OCI-LY3 (cell line): ENCODE measurements at regions not wholly inside any gene's neighbourhood (a gene's known extent, or its start where the extent isn't known, plus 50 kb on each side); places are given as distances from the start of the nearest gene placed in this dataset.

Experiments used
- H2AFZ ChIP-seq: fragments of 200-600, 300-600 bp; shearing (Covaris generic); 2 replicates; pipeline ENCODE4 v1.6.0; 2014; ENCODE audit warnings: antibody characterized with exemption, low read depth, low read length
- H3K27ac ChIP-seq: fragments of 200-600, 300-600 bp; sonication (generic); 2 replicates; pipeline ENCODE4 v1.5.1; 2014; ENCODE audit warnings: mild to moderate bottlenecking, low read length, moderate library complexity, mixed read lengths
- H3K27me3 ChIP-seq: fragments of 200-600, 300-600 bp; sonication (generic); 2 replicates; pipeline ENCODE4 v1.6.1; 2014; ENCODE audit warnings: low read depth, low read length, mixed read lengths
- H3K36me3 ChIP-seq: fragments of 200-600, 300-600 bp; sonication (generic); replicated peaks from 2 replicates; pipeline ENCODE3; 2014; ENCODE audit warnings: low read depth, low read length, mixed read lengths
- H3K4me1 ChIP-seq: fragments of 300-600, 200-600 bp; sonication (generic); 2 replicates; pipeline ENCODE4 v1.6.1; 2014; ENCODE audit warnings: low read length, mixed read lengths
- H3K4me2 ChIP-seq: fragments of 200-600, 300-600 bp; sonication (generic); 2 replicates; pipeline ENCODE4 v1.6.1; 2014; ENCODE audit warnings: low read length, mixed read lengths
- H3K4me3 ChIP-seq: fragments of 300-600, 200-600 bp; sonication (generic); 2 replicates; pipeline ENCODE4 v1.5.1; 2014; ENCODE audit warnings: antibody characterized with exemption, mild to moderate bottlenecking, low read length, moderate library complexity
- H3K79me2 ChIP-seq: fragments of 300-600, 200-600 bp; shearing (Covaris generic); 2 replicates; pipeline ENCODE4 v1.6.1; 2014; ENCODE audit warnings: mild to moderate bottlenecking, low read length, mixed read lengths
- H3K9ac ChIP-seq: fragments of 300-600, 200-600 bp; shearing (Covaris generic); 2 replicates; pipeline ENCODE4 v1.6.0; 2014; ENCODE audit warnings: mild to moderate bottlenecking, low read length, moderate library complexity
- H3K9me3 ChIP-seq: fragments of 200-600, 300-600 bp; shearing (Covaris generic); 2 replicates; pipeline ENCODE4 v1.6.1; 2014; ENCODE audit warnings: low read length, mixed read lengths; ENCODE audit not compliant: insufficient read depth
- H4K20me1 ChIP-seq: fragments of 200-600, 300-600 bp; sonication (generic); 2 replicates; pipeline ENCODE4 v1.6.1; 2016; ENCODE audit warnings: low read length, mixed read lengths; ENCODE audit not compliant: insufficient read depth
- EZH2phosphoT487 ChIP-seq: fragments of 200-600 bp; shearing (Covaris generic); IDR thresholded peaks from 2 replicates; pipeline ENCODE4 v1.6.1; 2018; ENCODE audit warnings: antibody characterized with exemption, mixed run types, low read depth
- TF ChIP-seq, protein P1 (sequence below): fragments of 200-600, 300-600 bp; sonication (generic); IDR thresholded peaks from 2 replicates; pipeline ENCODE4 v1.5.1; 2014; ENCODE audit warnings: antibody characterized with exemption, low read length, low read depth

DNA sequence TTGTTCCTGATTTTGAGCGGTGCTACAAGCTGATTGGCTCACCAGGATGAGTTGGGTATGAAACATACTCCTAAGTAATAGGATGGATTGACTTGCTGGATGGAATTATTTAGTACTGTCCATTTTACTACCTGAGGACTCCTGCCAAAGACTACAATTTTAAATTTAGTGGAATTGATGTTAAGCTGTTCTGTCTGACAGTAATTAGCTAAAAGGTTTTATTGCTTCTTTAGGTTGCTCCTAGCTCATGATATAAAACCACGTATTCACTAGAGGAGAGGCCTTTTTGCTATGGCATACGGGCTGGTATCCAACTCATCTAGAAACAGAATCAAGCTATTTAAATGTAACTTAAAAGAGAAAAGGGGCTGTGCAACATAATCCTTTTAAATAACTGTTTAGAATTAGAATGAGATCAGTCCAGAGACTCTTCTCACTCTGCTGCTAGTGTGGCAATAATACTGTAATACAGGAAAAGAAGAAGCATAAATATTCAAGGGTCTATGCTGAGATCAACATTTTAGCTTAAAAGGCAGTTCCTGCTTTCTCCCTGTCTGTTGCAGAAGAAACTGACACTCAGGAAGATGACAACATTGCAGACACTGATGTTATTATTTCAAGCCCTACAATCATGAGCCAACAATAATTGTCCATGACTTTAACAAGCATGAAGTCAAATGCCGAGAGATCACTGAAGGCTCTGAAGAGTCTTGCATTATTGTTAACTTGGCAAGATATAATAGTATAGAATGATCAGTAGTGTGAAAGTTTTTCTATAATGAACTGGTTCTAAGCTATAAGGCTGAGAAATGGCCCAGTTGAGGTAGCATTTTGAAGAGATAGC lies 258.7 kb upstream of the ADGRL4 start:
- Histone ChIP-seq H3K9ac (no peak overlapping the region), H3K9me3 (no peaks in the 10 kb centered on the region), H3K27ac (no peak overlapping the region)

DNA sequence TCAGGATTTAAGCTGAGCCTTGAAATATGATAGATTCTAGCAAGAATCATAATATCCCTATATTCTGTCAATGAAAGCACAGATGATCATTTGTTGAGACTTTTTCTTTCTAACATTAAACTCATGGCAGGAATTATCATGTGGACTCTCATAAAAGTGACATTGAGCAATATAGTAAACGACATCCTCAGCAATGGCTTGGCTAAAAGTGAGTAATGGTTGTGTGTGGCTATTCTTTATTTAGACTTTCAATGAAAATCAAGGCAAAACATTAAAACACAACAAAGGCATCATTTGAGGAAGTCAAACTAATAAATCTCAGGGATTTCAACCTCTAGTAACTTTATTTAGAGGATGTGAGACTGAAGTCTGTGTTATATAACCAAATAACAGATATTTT lies 257.8 kb upstream of the ADGRL4 start:
- no peaks in the 10 kb centered on the region for H3K9me3 ChIP-seq
- H3K4me3 ChIP-seq, result no peak overlapping the region
- no peaks in the 10 kb centered on the region for H3K27me3 ChIP-seq
- no peaks in the 10 kb centered on the region for H4K20me1 ChIP-seq
- H2AFZ ChIP-seq, result no peak overlapping the region
- no peak for TF ChIP-seq EZH2phosphoT487
- TF ChIP-seq, protein P1, sequence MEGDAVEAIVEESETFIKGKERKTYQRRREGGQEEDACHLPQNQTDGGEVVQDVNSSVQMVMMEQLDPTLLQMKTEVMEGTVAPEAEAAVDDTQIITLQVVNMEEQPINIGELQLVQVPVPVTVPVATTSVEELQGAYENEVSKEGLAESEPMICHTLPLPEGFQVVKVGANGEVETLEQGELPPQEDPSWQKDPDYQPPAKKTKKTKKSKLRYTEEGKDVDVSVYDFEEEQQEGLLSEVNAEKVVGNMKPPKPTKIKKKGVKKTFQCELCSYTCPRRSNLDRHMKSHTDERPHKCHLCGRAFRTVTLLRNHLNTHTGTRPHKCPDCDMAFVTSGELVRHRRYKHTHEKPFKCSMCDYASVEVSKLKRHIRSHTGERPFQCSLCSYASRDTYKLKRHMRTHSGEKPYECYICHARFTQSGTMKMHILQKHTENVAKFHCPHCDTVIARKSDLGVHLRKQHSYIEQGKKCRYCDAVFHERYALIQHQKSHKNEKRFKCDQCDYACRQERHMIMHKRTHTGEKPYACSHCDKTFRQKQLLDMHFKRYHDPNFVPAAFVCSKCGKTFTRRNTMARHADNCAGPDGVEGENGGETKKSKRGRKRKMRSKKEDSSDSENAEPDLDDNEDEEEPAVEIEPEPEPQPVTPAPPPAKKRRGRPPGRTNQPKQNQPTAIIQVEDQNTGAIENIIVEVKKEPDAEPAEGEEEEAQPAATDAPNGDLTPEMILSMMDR, result no peak
- no peak overlapping the region for H3K4me2 ChIP-seq
- H3K79me2 ChIP-seq, result no peaks in the 10 kb centered on the region
- H3K9ac ChIP-seq, result no peak overlapping the region
- H3K4me1 ChIP-seq, result peaks cover 11% of the 10 kb centered on the region
- H3K27ac ChIP-seq, result no peak overlapping the region
- H3K36me3 ChIP-seq, result no peaks in the 10 kb centered on the region

More for the DNA sequence above, 258.7 kb upstream of the ADGRL4 start:
- Histone ChIP-seq H3K27me3 (no peaks in the 10 kb centered on the region), H3K4me3 (no peak overlapping the region), H4K20me1 (no peaks in the 10 kb centered on the region), H3K4me1 (peaks cover 7% of the 10 kb centered on the region), H3K4me2 (no peak overlapping the region), H3K79me2 (no peaks in the 10 kb centered on the region), H3K36me3 (no peaks in the 10 kb centered on the region), H2AFZ (no peak overlapping the region)
- no peak for TF ChIP-seq EZH2phosphoT487
- TF ChIP-seq, protein P1, result no peak

- Histone ChIP-seq H3K9me3 (no peaks in the 10 kb centered on the region), H3K79me2 (no peaks in the 10 kb centered on the region), H3K27me3 (no peaks in the 10 kb centered on the region), H2AFZ (no peak overlapping the region), H3K9ac (no peak overlapping the region), H3K36me3 (no peaks in the 10 kb centered on the region), H3K4me2 (no peak overlapping the region), H3K4me3 (no peak overlapping the region), H4K20me1 (no peaks in the 10 kb centered on the region), H3K4me1 (peaks cover 11% of the 10 kb centered on the region), H3K27ac (no peak overlapping the region)
- no peak for TF ChIP-seq EZH2phosphoT487
- TF ChIP-seq, protein P1, result no peak
These were observed 256.3 kb upstream of the ADGRL4 start for GRCh38 chr1:79262745-79263258.

DNA sequence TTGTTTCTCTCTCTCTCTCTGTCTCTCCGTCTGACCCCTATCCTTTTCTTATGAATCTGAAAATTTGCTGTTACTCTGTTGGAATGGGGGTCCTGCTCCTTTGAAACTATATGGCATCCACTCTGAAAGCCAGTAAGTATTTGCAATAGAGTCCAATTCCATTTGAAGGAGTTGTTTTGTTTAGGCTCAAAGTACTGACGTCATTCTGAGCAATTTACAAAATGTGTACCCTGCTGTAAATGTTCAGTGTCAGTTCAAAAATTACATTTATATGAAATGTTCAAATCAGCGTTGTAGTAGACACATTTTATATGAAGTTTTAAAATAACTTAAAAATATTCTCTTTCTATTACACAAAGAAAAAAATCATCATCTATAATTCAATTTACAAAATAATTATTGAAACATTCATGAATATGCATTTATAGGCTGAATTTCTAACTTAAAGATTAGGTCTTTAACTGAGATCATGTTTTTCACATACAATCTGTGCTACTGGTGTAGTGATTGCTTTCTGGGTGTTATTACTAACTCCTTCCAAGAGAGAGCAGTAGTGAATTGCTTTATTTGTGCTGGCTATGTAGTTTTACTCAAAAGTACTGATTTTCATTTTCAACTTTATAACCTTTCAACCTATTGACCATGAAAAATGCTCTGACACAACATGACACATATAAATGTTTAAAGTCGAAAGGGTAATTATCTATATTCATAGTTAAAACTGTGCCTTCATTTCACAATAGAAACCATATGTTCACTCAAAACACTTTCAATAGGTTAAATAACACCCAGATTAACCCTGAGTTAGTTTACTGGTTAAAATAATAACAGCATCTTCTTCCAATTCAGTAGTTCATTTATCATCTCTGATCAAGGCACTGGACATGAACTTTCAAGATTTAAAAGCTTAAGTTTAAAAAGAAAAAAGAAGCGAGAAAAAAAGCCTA lies 253.1 kb upstream of the ADGRL4 start:
- H4K20me1 ChIP-seq, result no peaks in the 10 kb centered on the region
- no peak overlapping the region for H3K9ac ChIP-seq
- TF ChIP-seq, protein P1, result peak; percentile 66
- TF ChIP-seq EZH2phosphoT487, result no peak
- 0 out of 2 replicates have a peak overlapping the region, but pooled peaks have one; percentile 35 for H2AFZ ChIP-seq
- no peaks in the 10 kb centered on the region for H3K36me3 ChIP-seq
- H3K27ac ChIP-seq, result no peak overlapping the region
- H3K4me1 ChIP-seq, result peaks cover 11% of the 10 kb centered on the region
- no peaks in the 10 kb centered on the region for H3K9me3 ChIP-seq
- peak overlapping the region; percentile 44 for H3K4me2 ChIP-seq
- H3K27me3 ChIP-seq, result no peaks in the 10 kb centered on the region
- no peaks in the 10 kb centered on the region for H3K79me2 ChIP-seq
- H3K4me3 ChIP-seq, result no peak overlapping the region
